Activated CD8-positive, alpha-beta memory T cell treated with anti-CD3 and anti-CD28 coated beads for 24 hours (primary cell): ENCODE measurements at regions not wholly inside any gene's neighbourhood (a gene's known extent, or its start where the extent isn't known, plus 50 kb on each side); places are given as distances from the start of the nearest gene placed in this dataset.
"Not testable (repeated sequence)": the region's sequence is repeated elsewhere in the genome, so short reads cannot be mapped to it uniquely, and the experiment has no call there.

Source experiments
- DNase-seq: peaks from one replicate; pipeline ENCODE4 v3.0.0-alpha.2; 2020

- not testable (repeated sequence) for DNase-seq
Observed at GRCh38 chr16:31975826-31976419, 102.3 kb downstream of the ZNF267 start.

DNA sequence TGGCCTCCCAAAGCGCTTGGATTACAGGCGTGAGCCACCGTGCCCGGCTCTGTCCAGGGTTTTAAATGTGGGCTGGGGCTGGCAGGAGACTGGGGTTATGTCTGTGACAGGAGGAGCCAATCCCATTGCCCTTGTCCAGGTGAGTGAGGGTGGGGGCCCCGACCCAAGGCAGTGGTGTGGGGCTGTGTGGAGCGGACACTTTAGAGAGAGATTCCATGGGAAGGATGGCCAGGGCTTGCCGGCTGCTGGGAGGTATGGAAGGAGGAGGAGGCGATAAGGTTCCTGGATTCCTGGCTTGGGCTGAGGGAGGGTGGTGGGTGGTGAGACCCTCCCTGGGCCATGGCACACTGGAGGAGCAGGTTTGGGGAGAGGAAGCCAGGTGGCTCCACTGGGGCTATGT, 104.9 kb downstream of the ZNF267 start:
- DNase-seq = not testable (repeated sequence)

- not testable (repeated sequence) for DNase-seq
Observed at GRCh38 chr16:31981739-31982138, 108.1 kb downstream of the ZNF267 start.

GRCh38 chr16:31982986-31983385, 109.4 kb downstream of the ZNF267 start:
- DNase-seq = not testable (repeated sequence)

- DNase-seq = not testable (repeated sequence)
Observed at GRCh38 chr16:31983666-31984065, 110.1 kb downstream of the ZNF267 start.

DNA sequence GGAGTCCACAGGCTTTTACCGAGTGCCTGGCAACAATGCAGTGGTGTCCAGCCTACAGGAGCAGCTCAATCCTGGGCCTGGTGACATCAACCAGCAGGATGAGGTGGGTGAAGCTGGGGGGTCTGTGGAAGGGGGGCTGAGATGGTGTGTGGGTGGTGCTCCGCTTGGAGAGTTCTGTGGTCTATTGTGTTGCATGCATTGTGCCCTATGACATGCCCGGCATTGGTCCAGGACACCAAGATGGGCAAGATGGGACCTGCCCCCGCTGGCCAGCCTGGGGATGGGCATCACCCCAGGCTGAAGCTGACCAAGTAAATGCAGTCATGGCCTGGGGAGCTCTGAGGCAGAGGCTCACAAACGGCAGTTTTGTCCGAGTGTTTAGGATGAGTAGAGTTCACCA, 113.3 kb downstream of the ZNF267 start:
- DNase-seq = not testable (repeated sequence)

DNA sequence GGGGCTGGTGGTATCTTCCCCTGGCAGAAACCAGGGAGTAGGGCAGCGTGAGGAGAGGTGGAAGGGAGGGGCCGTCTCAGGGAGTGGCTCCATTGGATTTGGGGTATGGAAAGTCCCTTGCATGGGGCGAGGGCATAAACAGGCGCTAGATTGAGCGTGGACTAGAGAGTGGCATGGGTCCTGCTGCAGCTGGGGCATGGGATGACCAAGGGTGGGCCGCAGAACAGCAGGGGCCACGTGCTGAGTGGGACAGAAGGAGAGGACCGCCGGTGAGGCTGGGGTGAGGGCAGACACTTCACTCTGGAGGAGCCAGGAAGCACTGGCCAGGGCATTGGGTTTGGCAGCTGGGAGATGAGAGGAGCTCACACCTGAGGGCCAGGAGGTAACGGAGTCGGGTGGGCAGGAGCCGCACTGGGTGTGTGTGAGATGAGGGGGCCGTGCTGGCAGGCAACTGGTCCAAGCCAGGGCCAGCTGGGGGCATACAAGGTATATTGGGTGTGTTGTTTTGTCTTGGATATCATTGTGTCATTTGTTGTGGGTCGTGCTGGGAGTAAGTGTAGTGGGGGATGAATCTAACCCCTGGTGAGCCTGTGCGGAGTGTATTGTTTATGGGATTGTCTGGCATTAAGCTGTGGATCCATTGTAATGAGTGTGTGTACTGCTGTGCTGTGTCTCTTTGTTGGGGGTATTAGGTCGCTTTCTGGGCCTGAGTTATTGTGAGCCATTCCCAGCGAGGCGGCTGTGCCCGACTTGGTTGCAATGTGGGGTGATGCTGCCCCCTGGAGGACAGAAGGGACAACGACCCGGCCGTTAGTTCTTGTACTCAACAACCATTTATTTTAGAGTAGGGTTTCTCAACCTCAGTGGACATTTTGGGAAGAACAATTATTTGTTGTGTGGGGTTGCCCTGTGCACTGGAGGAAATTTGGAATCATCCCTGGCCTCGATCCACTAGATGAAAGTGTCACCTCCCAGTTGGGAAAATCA, 115.3 kb downstream of the ZNF267 start:
- peak; percentile 79 for DNase-seq

DNA sequence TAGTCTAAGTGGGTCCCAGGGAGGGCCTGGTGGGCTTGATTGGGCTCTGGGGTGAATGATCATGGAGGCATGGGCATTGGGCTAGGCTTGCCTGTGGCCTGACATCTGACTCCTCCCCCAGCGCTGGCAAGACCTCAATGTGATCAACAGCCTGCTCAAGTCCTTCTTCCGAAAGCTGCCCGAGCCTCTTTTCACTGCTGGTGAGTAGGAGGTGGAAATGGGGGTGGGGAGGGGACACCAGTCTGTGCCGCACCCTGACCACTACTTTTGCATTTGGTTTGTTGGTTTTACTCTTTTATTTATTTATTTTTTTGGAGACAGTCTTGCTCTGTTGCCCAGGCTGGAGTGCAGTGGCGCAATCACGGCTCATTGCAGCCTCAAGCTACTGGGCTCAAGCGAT, 116.7 kb downstream of the ZNF267 start:
- not testable (repeated sequence) for DNase-seq

DNA sequence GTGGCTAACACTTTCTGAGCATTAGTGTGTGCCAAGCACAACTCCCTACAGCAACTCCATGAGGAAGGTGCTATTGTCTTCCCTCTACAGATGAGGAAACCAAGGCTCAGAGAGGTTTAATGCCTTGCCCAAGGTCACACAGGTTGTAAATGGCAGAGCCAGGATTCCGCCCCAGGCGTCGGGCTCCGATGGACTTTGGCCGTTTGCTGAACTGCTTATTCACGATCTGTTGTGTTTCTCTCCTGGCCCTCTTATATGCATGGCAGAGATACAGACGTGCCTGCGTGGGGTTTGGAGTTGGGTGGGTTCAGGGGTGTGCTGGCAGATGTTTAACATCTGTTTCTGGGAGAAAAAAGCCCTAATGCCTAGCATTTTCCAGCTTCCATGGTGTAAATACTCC, 117.4 kb downstream of the ZNF267 start:
- not testable (repeated sequence) for DNase-seq

- DNase-seq = not testable (repeated sequence)
Observed at GRCh38 chr16:31996325-31996724, 122.7 kb downstream of the ZNF267 start.

GRCh38 chr16:32002496-32002895, 128.9 kb downstream of the ZNF267 start:
- not testable (repeated sequence) for DNase-seq

GRCh38 chr16:32003819-32004218, 130.2 kb downstream of the ZNF267 start:
- DNase-seq = not testable (repeated sequence)

GRCh38 chr16:32038783-32039496, 165.3 kb downstream of the ZNF267 start:
- DNase-seq = not testable (repeated sequence)

DNA sequence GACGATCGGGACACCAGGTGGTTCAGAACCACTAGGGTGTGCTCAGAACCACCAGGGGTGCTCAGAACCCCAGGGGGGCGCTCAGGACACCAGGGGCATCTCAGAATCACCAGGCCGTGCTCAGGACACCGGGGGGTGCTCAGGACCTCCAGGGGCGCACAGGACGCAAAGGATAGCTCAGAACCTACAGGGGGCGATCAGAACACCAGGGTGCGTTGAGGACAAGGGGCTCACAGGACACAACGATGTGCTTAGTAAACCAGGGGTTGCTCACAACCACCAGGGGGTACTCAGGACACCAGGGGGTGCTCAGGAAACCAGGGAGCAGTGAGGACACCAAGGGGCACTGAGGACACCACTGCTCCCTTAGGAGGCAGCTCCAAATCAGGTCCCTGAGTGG, 166.3 kb downstream of the ZNF267 start:
- DNase-seq = not testable (repeated sequence)

DNA sequence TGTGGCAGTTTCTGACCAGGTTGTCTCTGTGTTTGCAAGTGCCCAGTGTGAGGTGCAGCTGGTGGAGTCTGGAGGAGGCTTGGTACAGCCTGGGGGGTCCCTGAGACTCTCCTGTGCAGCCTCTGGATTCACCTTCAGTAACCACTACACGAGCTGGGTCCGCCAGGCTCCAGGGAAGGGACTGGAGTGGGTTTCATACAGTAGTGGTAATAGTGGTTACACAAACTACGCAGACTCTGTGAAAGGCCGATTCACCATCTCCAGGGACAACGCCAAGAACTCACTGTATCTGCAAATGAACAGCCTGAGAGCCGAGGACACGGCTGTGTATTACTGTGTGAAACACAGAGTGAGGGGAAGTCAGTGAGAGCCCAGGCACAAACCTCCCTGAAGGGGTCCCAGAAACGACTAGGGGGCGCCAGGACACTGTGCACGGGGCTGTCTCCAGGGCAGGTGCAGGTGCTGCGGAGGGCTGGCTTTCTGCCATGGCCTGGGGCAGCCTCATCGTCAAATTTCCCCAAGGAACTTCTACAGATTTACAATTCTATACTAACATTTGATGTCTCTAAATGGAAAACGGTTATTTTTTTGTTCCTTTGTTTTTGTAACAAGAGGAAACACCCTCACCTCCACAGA, 187.0 kb upstream of the TP53TG3D start:
- DNase-seq = peak; percentile 68

DNA sequence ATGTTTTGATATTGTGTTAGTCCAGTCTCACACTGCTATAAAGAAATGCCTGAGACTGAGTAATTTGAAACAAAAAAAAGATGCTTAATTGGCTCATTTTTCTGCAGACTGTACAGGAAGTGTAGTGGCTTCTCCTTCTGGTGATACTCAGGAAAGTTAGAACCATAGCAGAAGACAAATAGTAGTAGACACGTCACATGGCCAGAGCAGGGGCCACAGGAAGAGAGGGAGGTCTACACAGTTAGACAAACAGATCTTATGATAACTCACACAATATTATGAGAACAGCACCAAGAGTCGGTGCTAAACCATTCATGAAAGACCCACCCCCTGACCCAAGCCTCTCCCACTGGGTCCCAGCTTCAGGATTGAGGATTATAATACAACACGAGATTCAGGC, 181.5 kb upstream of the TP53TG3D start:
- DNase-seq = not testable (repeated sequence)

DNA sequence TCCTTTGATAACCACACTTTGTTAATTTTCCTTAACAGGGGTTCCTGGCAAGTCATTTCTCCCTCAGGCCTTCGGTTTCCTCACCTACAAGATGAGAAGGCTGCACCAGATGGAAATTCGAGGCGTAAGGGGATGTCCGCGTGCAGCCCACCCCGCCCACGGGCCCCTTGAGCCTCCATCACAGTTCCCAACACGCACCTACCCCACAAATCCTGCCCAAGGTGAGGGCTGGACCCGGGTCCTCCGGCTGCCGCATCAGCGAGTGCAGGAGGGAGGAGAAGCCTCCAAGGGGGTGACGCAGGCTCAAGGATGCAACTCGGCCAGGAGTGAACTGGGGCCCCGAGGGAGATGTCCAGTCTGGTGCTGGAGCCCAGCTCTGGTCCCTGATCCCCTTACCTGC, 169.2 kb upstream of the TP53TG3D start:
- not testable (repeated sequence) for DNase-seq

- peak; percentile 54 for DNase-seq
Observed at GRCh38 chr16:32084656-32085401, 168.3 kb upstream of the TP53TG3D start.

DNA sequence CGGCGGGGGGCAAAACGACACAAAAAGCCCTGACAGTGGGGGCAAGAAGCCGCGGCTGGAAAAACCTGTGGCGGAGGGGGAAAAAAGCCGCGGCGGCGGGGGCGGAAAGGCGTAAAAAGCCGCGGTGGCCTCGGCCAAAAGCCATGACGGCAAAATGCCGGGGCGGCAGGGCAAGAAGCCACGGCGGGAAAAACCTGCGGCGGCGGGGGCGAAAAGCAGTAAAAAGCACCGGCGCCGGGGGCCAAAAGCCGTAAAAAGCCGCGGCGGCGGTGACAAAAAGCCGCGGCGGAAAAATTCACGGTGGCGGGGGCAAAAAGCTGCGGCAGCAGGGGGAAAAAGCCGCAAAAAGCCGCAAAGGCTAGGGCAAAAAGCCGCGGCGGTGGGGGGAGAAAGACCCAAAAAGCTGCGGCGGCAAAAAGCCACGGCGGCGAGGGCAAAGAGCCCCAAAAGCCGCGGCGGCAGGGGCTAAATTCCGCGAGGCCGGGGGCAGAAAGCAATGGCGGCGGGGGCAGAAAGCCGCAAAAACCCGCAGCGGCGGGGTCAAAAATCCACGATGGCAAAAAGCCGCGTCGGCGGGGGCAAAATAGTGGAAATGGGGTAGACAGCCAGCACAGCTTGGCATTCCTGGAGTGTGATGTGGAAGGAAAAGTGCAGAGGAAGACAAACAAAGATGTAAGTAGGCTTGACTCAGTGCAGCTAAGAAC, 167.5 kb upstream of the TP53TG3D start:
- DNase-seq = peak; percentile 77

GRCh38 chr16:32115562-32115961, 137.5 kb upstream of the TP53TG3D start:
- not testable (repeated sequence) for DNase-seq

- peak; percentile 56 for DNase-seq
Observed at GRCh38 chr16:32116080-32116479, 137.0 kb upstream of the TP53TG3D start.
